CD4-positive, alpha-beta T cell treated with Interleukin-4 for 1 hour (primary cell): ENCODE measurements at regions not wholly inside any gene's neighbourhood (a gene's known extent, or its start where the extent isn't known, plus 50 kb on each side); places are given as distances from the start of the nearest gene placed in this dataset.

Source experiments
- DNase-seq, 2 donors: peaks; one replicate each; pipeline ENCODE4 v3.0.0-alpha.2; 2020 to 2022

DNA sequence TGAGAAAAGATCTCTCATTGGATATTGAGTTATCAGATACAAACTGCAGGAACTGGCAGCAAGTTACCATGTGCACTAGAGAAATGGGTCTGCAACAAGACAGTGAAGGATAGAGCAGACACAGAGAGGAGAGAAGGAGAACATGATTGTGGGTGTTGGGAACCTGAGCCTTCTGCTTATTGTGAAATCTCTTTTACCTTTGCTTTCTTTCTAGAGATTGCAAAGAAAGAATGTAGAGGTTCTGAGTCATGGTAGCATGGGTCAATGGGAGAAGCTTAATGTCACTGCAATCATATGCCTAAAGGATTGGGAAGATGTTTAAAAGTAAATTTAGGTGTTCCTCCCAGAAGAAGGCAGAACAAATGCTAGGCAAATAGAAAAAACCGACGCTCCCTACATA lies 821.4 kb downstream of the CCSER2 start:
- no peak for DNase-seq

DNA sequence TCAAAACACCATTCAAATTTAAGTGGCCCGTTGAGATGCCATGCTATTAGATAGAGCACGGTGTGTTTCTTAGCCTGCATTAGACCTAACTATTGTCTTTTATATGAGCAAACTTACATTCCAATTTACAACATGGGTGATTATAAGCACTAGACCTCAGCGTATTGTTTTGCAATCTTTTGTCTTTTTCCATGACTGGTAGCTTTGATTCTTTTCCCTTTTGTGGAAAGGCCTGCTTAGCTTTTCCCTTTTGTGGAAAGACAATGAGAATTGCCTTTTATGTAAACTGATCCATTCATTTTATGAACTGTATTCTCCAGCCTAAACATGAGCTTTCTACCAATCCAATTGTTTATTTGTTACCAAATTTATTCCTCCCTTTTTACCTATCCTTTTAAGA lies 823.1 kb downstream of the CCSER2 start:
- DNase-seq: no peak

DNA sequence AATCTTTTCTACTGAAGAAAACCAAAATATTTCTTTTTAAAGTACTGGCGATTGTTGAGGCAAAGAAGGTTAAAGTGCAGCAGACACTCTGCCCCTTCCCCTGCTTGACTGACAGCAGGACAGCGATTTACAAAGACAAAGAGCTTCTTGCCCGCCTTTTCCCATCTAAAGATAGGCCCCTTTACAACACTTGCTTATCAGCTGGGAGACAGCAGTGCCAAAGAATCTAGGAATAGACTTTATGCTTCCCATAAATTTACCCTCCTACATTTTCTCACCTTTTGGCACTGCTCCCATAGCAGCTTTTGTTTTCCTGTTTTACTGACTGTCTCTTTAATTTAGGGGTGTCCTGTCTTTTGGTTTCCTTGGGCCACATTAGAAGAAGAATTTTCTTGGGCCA lies 824.1 kb downstream of the CCSER2 start:
- no peak for DNase-seq

DNA sequence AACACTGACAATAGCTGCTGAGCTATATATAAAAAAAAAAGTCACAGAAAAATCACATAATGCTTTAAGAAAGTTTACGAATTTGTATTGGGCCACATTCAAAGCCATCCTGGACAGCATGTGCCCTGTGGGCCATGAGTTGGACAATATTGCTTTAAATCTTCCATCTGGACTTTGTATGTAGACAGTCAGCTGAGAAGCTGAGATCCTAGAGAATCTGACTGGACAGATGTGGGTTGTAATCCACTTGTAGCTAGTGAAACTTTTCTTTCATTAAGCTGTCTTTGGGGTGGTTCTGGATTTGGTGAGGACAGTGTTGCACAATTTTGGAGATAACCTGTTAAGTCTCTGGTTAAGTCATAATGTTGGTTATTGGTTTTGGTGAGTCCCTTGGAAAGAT lies 824.5 kb downstream of the CCSER2 start:
- no peak for DNase-seq

DNA sequence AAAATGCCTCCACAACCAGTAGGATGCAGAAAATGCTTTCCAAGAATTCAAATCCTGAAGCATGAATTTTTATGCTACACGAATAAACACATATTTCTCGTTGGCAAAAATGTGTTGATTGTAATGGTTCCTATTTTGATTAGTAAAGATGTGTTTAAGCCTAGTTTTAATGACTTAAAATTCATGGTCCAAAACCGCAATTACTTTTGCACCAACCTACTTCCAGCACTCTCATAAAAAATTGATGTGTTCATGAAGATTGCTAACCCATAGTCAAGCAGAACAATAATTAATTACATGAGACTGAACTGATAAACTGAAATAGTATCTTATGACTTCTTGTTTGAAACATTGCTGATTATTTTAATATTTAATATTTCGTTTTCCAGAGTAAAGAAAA lies 828.8 kb downstream of the CCSER2 start:
- no peak for DNase-seq

DNA sequence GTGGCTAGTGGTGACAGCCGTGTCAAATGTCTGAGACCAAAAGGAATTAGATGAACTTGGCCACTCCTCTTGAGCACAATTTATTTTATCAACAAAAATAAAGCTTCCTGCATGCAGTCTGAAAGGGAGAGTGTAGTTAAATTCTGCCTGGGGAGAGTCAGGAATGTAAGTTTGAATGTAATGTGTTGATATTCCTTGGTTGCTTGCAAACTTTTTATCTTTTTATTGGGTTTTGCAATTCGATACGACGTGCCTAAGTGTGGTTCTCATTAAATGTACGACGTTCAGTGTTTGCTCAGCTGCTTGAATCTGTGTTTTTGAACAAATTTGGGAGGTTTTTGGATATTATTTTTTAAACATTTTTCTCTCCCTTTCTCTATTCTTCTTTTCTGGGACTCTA lies 839.9 kb downstream of the CCSER2 start:
- DNase-seq: no peak

DNA sequence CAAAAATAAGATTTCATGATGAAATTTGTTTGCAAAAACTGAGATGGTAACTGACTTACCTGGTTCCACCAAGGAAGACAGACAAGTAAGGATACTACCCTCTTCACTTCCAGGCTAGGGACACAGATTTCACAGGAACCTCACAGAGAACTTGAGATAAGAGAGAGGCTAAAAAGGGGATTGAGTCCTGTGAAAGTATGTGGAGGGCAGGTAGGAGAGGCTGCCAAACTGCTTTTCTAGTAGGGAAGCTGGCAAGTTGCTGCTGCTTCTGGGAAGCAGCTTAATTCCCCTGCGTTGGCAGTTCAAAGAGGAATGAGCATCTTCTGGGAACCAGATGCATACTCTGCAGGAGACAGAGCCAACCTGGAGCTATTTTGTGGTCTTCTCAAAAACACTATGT lies 841.6 kb downstream of the CCSER2 start:
- DNase-seq: no peak

DNA sequence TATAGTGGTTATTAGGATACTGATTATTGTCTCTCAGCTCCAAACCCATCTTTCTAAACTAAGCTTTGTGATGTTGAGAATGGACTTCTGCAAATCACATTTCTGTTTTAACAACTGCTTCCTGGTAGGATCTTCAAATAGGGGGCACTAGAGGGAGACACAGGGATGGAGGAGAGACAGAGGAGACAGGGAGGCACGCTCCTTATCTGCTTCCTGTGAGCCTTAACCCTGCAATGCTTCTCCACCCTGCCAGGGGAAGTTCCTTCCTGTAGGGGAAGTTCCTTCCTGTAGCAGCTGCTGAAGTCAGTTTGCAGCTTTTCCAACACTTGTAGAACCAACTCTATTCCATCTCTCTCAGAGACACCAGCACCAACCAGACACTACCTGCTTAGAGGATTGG lies 847.2 kb downstream of the CCSER2 start:
- no peak for DNase-seq

DNA sequence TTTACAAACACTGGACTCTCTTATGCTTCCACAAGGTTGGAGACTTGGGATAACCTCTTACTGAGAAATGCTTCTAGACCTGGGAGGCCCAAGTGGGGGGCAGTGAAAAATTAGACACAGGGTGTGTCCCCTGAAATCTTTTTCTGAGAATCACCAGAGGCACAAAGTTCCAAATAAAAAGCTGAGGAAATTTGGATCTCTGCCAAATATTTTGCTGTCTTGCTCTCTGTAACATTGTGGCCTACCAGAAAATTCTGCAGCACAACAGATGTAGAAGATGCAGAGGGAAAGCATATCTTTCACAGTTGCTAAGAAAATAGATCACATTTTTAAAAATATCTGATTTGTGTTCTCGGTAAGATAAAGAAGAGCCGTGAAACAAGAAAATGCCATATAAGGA lies 849.4 kb downstream of the CCSER2 start:
- no peak for DNase-seq

DNA sequence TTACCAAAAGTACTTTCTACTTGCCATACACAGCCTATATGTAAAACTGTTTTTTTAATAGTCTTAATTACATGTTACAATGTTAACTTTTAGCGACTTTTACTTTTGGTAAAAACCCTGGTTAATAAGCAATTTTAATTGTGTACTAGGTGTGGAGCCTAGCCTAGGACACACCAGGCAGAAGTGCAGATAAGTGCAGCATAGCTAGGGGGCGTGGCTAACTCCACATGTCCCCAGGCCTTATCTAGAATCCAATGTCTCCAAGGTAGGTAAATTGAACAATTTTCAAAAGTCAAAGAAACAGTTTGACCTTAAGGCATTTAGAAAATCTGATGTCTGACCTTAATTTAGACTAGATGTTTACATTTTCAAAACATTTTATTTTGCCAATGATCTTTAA lies 858.7 kb downstream of the CCSER2 start:
- no peak for DNase-seq

DNA sequence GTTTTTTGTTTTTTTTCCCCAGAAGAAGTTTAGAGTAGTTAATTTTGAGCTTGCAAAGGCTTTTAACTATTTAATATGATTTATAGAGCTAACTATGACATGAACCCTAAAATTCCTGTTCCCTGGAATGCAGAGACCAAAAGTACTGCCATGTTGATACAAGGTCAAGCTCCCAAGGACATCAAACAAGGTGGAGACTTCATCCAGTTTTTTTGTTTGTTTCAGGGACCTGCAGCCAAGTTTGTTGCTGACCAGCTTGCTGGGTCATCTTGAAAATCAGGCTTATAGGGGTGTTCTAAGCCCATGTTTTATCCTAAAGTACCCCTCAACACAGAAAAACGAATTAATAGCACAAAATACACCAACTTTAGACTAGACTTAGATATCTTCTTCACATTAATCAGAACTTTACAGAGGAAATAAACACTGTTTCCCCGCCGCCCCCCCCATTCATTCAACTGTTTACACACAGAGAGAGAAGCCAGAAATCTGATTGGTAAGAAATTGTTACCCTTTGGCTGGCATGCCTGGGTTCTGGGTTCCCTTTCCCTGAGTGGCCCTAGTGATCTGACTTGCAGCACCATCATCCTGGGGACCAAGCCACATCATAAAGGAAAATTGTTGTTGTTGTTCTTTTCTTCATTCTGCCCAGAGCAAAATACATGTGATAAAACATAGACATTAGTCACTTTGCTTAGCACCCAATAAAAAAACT lies 860.5 kb downstream of the CCSER2 start:
- no peak for DNase-seq

DNA sequence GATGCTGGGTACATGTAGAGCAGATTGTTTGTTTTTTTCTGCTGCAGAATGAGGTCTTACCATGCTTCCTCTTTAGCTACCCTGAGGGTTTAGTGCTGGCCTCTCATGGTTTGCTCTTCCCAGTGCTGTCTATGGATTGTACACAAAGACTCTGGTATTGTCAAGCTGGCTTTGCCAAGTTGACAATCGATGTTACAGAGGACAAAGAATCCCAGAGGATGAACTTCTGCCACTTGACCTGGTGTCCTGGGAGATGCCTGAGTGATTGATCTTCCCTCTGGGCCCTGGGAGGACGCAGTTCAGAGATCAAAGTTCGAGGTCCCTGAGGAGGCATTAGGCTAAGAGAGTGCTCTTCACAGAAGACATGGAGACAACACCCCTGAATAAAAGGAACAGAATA lies 865.4 kb downstream of the CCSER2 start:
- no peak for DNase-seq

DNA sequence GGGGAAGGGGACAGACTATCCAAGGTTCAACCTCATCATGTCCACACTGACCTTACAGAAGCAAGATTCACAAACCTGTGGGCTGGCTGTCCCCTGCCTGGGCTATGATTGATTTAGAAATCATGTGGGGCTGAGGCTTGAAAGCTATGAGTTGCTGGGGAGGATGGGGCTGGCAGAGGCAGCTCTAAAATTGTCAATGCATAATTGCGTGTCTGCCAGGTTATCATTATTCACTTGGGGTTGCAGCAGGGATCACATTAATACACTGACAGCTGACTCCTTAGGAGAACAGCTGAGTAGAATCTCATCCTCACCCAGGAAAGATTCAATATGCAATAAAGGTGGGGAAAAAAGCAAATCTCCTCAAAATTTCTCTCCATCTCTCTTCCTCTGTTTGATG lies 866.3 kb downstream of the CCSER2 start:
- no peak for DNase-seq

DNA sequence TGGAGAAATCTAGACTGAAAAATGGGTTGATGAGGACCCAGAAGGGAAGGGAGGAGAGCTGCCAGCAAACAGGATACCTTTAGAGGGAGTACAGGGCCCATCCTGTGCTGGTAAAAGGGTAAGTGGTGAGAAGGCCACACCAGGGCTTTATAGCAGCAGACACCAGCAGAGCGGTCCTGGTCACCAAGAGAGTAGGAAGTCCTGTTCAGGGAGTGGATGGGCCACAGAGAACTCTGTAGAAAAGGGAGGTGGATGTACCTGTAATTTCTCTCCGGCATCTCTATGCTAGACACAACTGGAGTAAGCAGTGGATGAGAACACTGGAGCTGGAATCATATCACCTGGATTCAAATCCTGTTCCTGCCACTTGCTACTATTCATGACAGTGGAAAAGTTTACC lies 867.2 kb downstream of the CCSER2 start:
- DNase-seq: no peak

DNA sequence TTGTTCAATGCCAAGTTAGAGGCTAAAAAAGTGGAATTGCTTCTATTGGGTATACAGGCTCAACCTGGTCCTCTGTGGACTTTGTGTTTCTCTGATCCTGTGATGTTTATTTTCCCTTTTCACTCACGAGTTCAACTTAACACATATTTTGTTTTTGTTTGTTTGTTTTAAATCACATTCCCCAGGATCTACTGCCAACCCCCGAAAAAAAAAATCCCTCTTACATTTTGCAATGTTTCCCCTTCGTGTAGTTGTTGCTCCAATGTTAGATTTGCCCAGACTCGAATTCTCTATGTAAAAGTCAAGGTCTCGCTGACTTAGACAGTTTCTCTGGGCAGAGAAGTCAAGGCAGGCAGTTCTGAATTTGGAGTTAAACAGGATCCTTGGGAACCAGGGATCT lies 876.4 kb downstream of the CCSER2 start:
- no peak for DNase-seq

DNA sequence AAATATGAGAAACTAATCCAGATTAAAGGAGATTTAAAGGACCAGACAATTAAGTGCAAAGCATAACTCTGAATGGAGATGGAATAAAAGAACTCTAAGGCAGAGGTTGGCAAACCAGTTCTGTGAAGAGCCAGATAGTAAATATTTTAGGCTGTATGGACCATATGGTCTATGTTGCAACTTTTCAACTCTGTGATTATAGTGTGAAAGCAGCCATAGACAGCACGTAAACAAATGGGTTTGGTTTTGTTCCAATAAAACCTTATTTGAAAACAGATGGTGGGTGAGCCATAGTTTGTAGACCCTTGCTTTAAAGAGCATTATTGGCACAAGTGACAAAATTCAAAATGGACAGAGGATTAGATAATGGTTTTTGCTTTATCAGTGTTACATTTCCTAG lies 884.1 kb downstream of the CCSER2 start:
- no peak for DNase-seq

DNA sequence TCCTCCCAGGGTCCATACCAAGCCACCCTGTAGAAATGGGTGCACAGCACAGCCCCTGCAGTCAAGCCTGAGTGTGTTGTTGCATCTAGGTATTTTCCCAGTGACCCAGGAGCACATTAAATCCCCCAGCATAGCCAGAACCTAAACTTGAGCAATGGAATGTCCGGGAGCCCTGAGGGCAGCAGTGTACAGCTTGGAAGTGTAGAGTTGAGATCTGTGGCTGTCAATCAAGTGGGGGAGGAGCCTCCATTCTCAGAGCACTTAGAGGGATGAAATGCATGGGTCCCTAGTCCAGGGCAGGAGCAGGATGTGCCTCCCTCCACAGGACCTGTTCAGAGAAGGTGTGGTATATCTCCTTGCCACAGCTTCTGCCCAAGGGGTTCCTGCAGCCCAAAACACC lies 885.1 kb downstream of the CCSER2 start:
- no peak for DNase-seq

DNA sequence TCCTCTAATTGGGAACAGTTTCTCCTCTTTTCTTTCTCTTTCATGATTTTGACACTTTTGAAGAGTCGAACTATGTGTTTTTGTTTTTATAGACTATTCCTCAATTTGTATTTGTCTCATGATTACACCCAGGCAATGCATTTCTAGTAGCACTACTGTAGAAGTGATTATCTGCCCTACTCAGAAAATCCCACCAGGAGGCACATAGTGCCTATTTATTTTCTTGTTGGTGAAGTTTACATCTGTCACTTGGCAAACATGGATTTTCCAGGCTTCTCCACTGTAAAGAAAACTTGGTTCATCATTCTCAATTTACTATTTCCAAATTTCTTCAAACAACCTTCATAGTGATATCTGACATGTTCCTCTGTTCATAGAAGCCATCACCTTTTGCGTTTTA lies 893.9 kb downstream of the CCSER2 start:
- DNase-seq: no peak

DNA sequence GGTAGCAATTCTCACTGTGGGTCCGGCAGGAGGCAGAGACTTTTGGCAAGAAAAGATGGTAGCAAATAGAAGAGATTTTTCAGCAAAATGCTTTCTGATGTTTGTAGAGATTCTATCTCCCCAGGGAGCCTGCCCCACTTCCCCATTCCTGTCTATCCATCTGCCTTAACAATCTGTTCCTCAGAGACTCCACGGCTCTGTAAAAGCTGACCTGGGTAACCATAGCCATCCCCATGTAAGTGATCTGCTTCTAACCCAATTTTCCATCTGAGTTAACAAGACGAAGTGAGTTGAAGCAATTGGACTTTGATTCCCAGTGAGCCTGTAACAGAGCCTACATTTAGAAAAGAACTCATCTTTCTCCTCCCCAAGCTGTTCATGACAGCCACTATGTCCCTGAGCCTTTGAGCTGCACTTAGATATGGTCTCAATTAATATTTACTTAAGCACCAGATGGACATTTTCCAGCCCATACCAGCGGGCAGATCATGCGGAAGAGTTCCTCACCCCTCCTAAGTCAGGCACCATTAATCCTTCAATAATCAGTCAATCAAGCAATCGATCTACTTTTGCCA lies 896.1 kb downstream of the CCSER2 start:
- DNase-seq: no peak

DNA sequence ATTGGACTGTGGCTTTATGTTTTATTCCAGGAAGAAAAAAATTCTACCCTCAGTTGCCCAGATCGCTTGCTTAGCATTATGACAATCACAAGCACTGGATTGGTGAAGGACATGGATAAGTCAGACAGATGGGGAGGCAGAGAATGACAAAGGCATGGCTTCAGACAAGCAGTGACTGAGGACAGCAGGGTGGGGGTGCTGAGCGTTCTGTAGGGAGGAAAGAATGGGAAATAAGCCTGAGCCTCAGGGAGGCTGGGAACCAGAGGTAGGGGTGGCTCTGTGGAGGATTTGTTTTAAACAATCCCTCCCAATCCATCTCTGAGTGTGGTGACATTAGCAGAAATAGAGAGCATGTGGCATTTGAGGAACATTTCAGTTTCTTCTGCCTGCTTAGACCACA lies 896.9 kb downstream of the CCSER2 start:
- no peak for DNase-seq

DNA sequence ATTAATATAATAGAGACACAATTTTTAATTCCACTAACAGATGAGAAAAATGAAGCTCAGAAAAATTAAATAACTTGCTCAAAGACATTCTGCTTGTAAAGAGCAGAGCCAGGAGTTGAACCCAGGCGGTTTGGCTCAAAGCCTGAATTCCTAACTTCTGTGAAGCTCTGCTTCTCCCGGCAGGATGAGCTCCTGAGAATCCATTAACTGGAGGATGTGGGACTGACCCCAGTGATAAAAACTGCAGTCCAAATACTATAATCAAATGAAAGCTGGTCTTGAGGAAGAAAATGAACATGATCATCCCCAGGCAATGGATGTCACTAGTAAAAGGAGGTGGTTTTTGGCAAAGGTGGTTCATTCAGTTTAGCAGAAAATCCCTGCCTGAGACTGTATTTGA lies 898.2 kb downstream of the CCSER2 start:
- no peak for DNase-seq

DNA sequence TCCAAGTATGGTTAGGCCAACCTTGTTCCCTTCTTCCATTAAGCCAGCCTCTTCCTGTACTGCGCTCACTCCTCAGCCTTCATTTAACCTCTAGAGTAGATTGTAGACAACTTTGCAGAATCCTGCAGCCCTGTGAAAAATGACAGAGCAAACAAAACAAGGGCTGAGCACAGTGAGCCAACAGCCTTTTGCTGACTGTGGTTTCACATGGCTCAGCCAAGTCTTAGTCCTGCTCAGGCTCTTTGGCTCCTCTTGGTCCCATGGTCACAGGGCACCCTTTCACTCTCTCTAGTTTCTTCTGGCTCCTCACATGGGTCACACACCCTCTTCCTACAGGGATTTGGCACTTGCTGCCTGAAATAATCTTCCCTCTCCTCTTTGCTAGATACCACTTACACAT lies 900.3 kb downstream of the CCSER2 start:
- DNase-seq: no peak

DNA sequence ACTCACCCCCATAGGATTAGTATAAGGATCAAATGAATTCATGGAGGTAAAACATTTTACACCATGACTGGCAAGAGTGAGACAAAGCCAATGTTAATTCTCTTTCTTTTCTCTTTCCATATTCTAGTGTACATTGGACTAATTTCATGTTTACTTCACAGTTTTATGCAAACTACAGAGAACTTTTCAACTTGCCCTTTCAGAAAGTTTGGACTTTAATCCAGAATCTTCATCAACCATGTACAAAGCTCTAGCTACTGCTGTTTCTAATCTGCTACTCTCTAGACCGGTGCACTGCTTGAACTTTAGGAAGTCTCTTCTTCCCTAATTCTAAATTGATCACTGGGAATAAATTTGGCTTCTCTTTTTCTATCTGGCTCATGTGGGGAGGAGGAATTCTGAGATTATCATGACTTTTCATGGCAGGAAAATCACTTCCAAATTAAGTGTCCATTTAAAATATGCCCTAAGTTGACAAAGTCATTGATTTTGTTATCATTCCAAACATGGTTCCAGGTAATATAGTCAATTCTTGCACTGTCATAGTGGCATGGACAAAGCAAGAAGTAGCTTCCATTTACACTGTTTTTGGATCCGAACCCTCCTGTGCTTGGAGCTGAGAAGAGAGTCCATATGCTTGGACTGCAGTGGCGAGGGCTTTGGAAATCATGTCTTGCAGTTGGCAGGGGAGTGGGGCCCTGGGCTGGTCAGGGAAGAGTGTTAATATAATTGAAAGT lies 903.3 kb downstream of the CCSER2 start:
- no peak for DNase-seq

DNA sequence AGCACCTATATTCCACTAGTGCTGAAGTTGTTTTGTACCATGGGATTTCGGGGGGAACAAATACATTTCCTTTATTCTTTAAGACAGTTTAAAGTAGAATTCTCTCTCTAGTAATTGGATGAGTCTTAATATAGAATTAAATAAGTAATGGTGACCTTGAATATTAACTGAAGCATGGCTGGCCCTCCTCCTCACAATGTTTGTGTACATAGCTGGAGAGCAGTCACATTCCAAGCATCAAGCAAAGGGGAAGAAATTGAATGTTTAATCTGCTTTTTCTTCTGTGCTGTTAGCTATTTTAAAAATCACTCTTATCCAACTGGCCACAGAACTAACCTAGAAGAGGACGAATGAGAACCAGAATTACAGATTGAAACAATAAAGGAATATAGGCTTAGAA lies 906.9 kb downstream of the CCSER2 start:
- DNase-seq: no peak

DNA sequence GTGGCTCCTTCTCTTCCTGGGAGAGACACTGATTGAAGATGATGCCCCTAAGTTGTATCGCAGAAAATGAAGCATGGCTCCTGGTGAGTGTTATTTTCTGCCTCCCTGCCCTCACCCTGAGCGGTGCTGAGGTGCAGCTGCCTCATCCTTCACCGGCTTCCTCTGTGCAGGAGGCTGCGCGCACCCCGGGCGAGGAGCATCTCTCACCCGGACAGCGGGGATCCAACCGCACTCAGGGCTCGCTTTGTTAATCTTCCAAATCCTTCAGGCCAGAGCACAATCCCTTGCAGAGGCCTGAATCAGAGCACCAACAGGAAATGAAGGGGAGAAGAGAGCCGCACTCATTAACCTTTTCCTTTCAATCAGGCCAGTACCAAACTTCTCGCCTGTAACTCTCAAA lies 910.3 kb downstream of the CCSER2 start:
- no peak for DNase-seq
